ENCODE measurements at regions not wholly inside any gene's neighbourhood (a gene's known extent, or its start where the extent isn't known, plus 50 kb on each side); places are given as distances from the start of the nearest gene placed in this dataset.

- no peaks in the 10 kb centered on the region for H3K9me3 ChIP-seq
- no peaks in the 10 kb centered on the region for H3K27me3 ChIP-seq
- TF ChIP-seq CTCF (IDR thresholded peaks at IDR 0.05): no peak
- H3K27ac ChIP-seq: no peak overlapping the region
- H3K4me1 ChIP-seq: no peaks in the 10 kb centered on the region
- no peak for DNase-seq
- no peak overlapping the region for H3K4me3 ChIP-seq
- intact Hi-C loops (cut with DNase I; ENCODE audit: low total_unique reads): no loop called here
- no peaks in the 10 kb centered on the region for H3K36me3 ChIP-seq
Measured at GRCh38 chr20:53879048-53879684, 191.2 kb downstream of the BCAS1 start.

- H3K9me3 ChIP-seq: no peaks in the 10 kb centered on the region
- no peaks in the 10 kb centered on the region for H3K4me1 ChIP-seq
- intact Hi-C loops (cut with DNase I; ENCODE audit: low total_unique reads): no loop called here
- no peak for TF ChIP-seq CTCF (IDR thresholded peaks at IDR 0.05)
- no peaks in the 10 kb centered on the region for H3K36me3 ChIP-seq
- no peak overlapping the region for H3K4me3 ChIP-seq
- no peak for DNase-seq
- H3K27ac ChIP-seq: no peak overlapping the region
- no peaks in the 10 kb centered on the region for H3K27me3 ChIP-seq
Measured at GRCh38 chr20:53878262-53879047, 191.9 kb downstream of the BCAS1 start.

- no peaks in the 10 kb centered on the region for H3K27me3 ChIP-seq
- no peak for TF ChIP-seq CTCF (IDR thresholded peaks at IDR 0.05)
- no peak overlapping the region for H3K4me3 ChIP-seq
- intact Hi-C loops (cut with DNase I; ENCODE audit: low total_unique reads): no loop called here
- DNase-seq: no peak
- no peaks in the 10 kb centered on the region for H3K36me3 ChIP-seq
- no peak overlapping the region for H3K27ac ChIP-seq
- H3K9me3 ChIP-seq: no peaks in the 10 kb centered on the region
- H3K4me1 ChIP-seq: peaks cover 0 to 14% (median 4%) of the 10 kb centered on the region in 4 donors
Measured at GRCh38 chr20:53876956-53877355, 193.4 kb downstream of the BCAS1 start.

- H3K27ac ChIP-seq: no peak overlapping the region
- intact Hi-C loops (cut with DNase I; ENCODE audit: low total_unique reads): no loop called here
- no peaks in the 10 kb centered on the region for H3K27me3 ChIP-seq
- no peak for DNase-seq
- H3K4me3 ChIP-seq: no peak overlapping the region
- no peaks in the 10 kb centered on the region for H3K9me3 ChIP-seq
- H3K36me3 ChIP-seq: no peaks in the 10 kb centered on the region
- peaks cover 0 to 14% (median 4%) of the 10 kb centered on the region in 4 donors for H3K4me1 ChIP-seq
- TF ChIP-seq CTCF (IDR thresholded peaks at IDR 0.05): no peak
Measured at GRCh38 chr20:53876470-53876869, 193.9 kb downstream of the BCAS1 start.

GRCh38 chr20:53875452-53875851, 194.9 kb downstream of the BCAS1 start:
- H3K4me3 ChIP-seq: no peak overlapping the region
- peaks cover 0 to 14% (median 4%) of the 10 kb centered on the region in 4 donors for H3K4me1 ChIP-seq
- no peak overlapping the region for H3K27ac ChIP-seq
- H3K36me3 ChIP-seq: no peaks in the 10 kb centered on the region
- no peaks in the 10 kb centered on the region for H3K9me3 ChIP-seq
- intact Hi-C loops (cut with DNase I; ENCODE audit: low total_unique reads): no loop called here
- no peak for TF ChIP-seq CTCF (IDR thresholded peaks at IDR 0.05)
- no peak for DNase-seq
- H3K27me3 ChIP-seq: no peaks in the 10 kb centered on the region
